Adrenal gland (tissue), 9 donors: ENCODE measurements at regions not wholly inside any gene's neighbourhood (a gene's known extent, or its start where the extent isn't known, plus 50 kb on each side); places are given as distances from the start of the nearest gene placed in this dataset.

Experiments
- DNase-seq, 7 donors: peaks; one replicate each; pipeline ENCODE4 v3.0.0-alpha.2; 2019 to 2020
- H3K27ac ChIP-seq, 5 donors: fragments of 200-600 bp; sonication (generic) in 4 of 5; 1 replicate in 3 of 5; 2 replicates in 2 of 5; pipeline versions ENCODE4 v1.5.1 to v1.8.0; 2016 to 2020; ENCODE audit warnings: mild to moderate bottlenecking in 1 of 5
- H3K27me3 ChIP-seq: fragments of 200-600 bp; 2 replicates; pipeline ENCODE4 v1.8.0; 2021
- H3K36me3 ChIP-seq, 2 donors: fragments of 200-600 bp; replicated peaks in 1 of 2; 1 replicate in 1 of 2; 2 replicates in 1 of 2; pipeline versions ENCODE4 v1.5.1 to v1.8.0; 2018 to 2022
- H3K4me1 ChIP-seq, 2 donors: fragments of 200-600 bp; replicated peaks in 1 of 2; 1 replicate in 1 of 2; 2 replicates in 1 of 2; pipeline versions ENCODE4 v1.5.1 to v1.8.0; 2018 to 2021
- H3K4me3 ChIP-seq, 4 donors: fragments of 200-600 bp; sonication (generic) in 3 of 4; one replicate each; pipeline ENCODE4 v1.5.1; 2016 to 2018
- H3K9me3 ChIP-seq, 3 donors: fragments of 200-600 bp; sonication (generic) in 1 of 3; replicated peaks in 1 of 3; 1 replicate in 2 of 3; 2 replicates in 1 of 3; pipeline versions ENCODE4 v1.5.1 to v1.8.0; 2016 to 2021
- CTCF ChIP-seq, 6 experiments: fragments of 450-650 bp in 4 of 6; fragments of 200-600 bp in 2 of 6; sonication (generic) in 1 of 6; IDR thresholded peaks; 1 replicate in 5 of 6; 2 replicates in 1 of 6; pipeline versions ENCODE4 v1.5.1 to v1.8.0; 2016 to 2021; ENCODE audit warnings: antibody characterized with exemption in 6 of 6, mild to moderate bottlenecking in 2 of 6, moderate library complexity in 1 of 6
- POLR2A ChIP-seq, 2 donors: fragments of 450-650 bp; IDR thresholded peaks; one replicate each; pipeline ENCODE4 v1.6.1; 2017; ENCODE audit warnings: antibody characterized with exemption in 2 of 2, mild to moderate bottlenecking in 2 of 2, moderate library complexity in 1 of 2
- WGBS, 4 donors: extraction: QIAGEN DNeasy Blood & Tissue Kit in 2 of 4; methylation state at CpG; one replicate each; pipeline versions ENCODE4 v1.1.5 to v1.1.7; 2013 to 2017; 5-methylcytosine and 5-hydroxymethylcytosine counted together
- intact Hi-C, 2 donors: fragments of 100-400 bp; cut with DNase I; formaldehyde crosslinking; loops; one replicate each; pipeline versions ENCODE4 v1.14.1 to v1.15.0; 2022 to 2023
- donor health status: healthy with polysubstance abuse.
- donor health status: Bipolar disorder and iron deficiency.
- donor health status: DM: yes; HTN: yes; CAD: no.
- donor health status: DM: no; HTN: no; CAD: no.
- donor health status: DM: no; HTN: no; CAD: no.

GRCh38 chr1:194515916-194516315 lies 1329.5 kb upstream of the B3GALT2 start:
- no peaks in the 10 kb centered on the region for H3K27me3 ChIP-seq
- H3K4me1 ChIP-seq: no peaks in the 10 kb centered on the region
- intact Hi-C loops: no loop called here
- H3K4me3 ChIP-seq: no peak overlapping the region
- no peak for DNase-seq
- H3K36me3 ChIP-seq: no peaks in the 10 kb centered on the region
- H3K27ac ChIP-seq: no peak overlapping the region
- TF ChIP-seq POLR2A (IDR thresholded peaks at IDR 0.05) (no peak), CTCF (IDR thresholded peaks at IDR 0.05) (no peak)
- H3K9me3 ChIP-seq: no peaks in the 10 kb centered on the region
- WGBS, 4 donors: 65 to 74% (median 72%) methylated on average over 4 of the region's 4 CpGs

- WGBS, 4 donors: 57 to 79% (median 66%) methylated on average over 3 of the region's 3 CpGs
- intact Hi-C loops: no loop called here
- no peak for DNase-seq
- no peak for TF ChIP-seq CTCF (IDR thresholded peaks at IDR 0.05)
- Histone ChIP-seq H3K9me3 (no peaks in the 10 kb centered on the region), H3K4me3 (no peak overlapping the region), H3K27me3 (no peaks in the 10 kb centered on the region), H3K36me3 (no peaks in the 10 kb centered on the region), H3K4me1 (no peaks in the 10 kb centered on the region), H3K27ac (no peak overlapping the region)
Observed at GRCh38 chr1:194512957-194513356, 1326.5 kb upstream of the B3GALT2 start.

- DNase-seq: no peak
- H3K4me3 ChIP-seq: no peak overlapping the region
- TF ChIP-seq CTCF (IDR thresholded peaks at IDR 0.05): no peak
- TF ChIP-seq POLR2A (IDR thresholded peaks at IDR 0.05): no peak
- no peaks in the 10 kb centered on the region for H3K4me1 ChIP-seq
- intact Hi-C loops: no loop called here
- H3K27ac ChIP-seq: no peak overlapping the region
- H3K27me3 ChIP-seq: no peaks in the 10 kb centered on the region
- WGBS, 4 donors: 40 to 50% (median 46%) methylated on average over 2 of the region's 2 CpGs
- H3K36me3 ChIP-seq: no peaks in the 10 kb centered on the region
- H3K9me3 ChIP-seq: no peaks in the 10 kb centered on the region
Observed at GRCh38 chr1:194512345-194512744, 1325.9 kb upstream of the B3GALT2 start.

- Histone ChIP-seq H3K4me3 (no peak overlapping the region), H3K4me1 (no peaks in the 10 kb centered on the region), H3K27me3 (no peaks in the 10 kb centered on the region), H3K9me3 (no peaks in the 10 kb centered on the region), H3K27ac (no peak overlapping the region), H3K36me3 (no peaks in the 10 kb centered on the region)
- TF ChIP-seq POLR2A (IDR thresholded peaks at IDR 0.05) (no peak), CTCF (IDR thresholded peaks at IDR 0.05) (no peak)
- DNase-seq: no peak
- WGBS, 4 donors: 86 to 94% (median 91%) methylated on average over 2 of the region's 2 CpGs
- intact Hi-C loops: no loop called here
Observed at GRCh38 chr1:194503209-194503608, 1316.8 kb upstream of the B3GALT2 start.
